Peyer's patch (tissue), 4 donors: ENCODE measurements at regions not wholly inside any gene's neighbourhood (a gene's known extent, or its start where the extent isn't known, plus 50 kb on each side); places are given as distances from the start of the nearest gene placed in this dataset.

Source experiments
- DNase-seq, 3 donors: peaks; one replicate each; pipeline ENCODE4 v3.0.0-alpha.2; 2017 to 2019
- H3K27ac ChIP-seq, 4 donors: fragments of 200-600 bp; sonication (generic); one replicate each; pipeline ENCODE4 v1.5.1; 2016 to 2019
- H3K27me3 ChIP-seq, 2 donors: fragments of 200-600 bp; sonication (generic); one replicate each; pipeline ENCODE4 v1.5.1; 2019
- H3K36me3 ChIP-seq, 3 donors: fragments of 200-600 bp; sonication (generic); one replicate each; pipeline ENCODE4 v1.5.1; 2016 to 2019
- H3K4me1 ChIP-seq, 4 donors: fragments of 200-600 bp; sonication (generic); one replicate each; pipeline ENCODE4 v1.5.1; 2016 to 2019
- H3K4me3 ChIP-seq, 4 donors: fragments of 200-600 bp; sonication (generic); 1 replicate in 3 of 4; 2 replicates in 1 of 4; pipeline ENCODE4 v1.5.1; 2016 to 2019; ENCODE audit warnings: mild to moderate bottlenecking in 1 of 4
- H3K9me3 ChIP-seq, 4 donors: fragments of 200-600 bp; sonication (generic); one replicate each; pipeline ENCODE4 v1.5.1; 2016 to 2019; ENCODE audit warnings: mild to moderate bottlenecking in 1 of 4
- POLR2A ChIP-seq, 2 donors: fragments of 450-650 bp; IDR thresholded peaks; one replicate each; pipeline ENCODE4 v1.5.1; 2017; ENCODE audit warnings: antibody characterized with exemption in 2 of 2, mild to moderate bottlenecking in 2 of 2, moderate library complexity in 2 of 2
- TF ChIP-seq, protein P1 (sequence below), 6 experiments: fragments of 450-650 bp in 4 of 6; fragments of 200-600 bp in 2 of 6; sonication (generic) in 1 of 6; IDR thresholded peaks; one replicate each; pipeline ENCODE4 v1.5.1; 2017 to 2019; ENCODE audit warnings: antibody characterized with exemption in 6 of 6, mild to moderate bottlenecking in 3 of 6, moderate library complexity in 1 of 6

DNA sequence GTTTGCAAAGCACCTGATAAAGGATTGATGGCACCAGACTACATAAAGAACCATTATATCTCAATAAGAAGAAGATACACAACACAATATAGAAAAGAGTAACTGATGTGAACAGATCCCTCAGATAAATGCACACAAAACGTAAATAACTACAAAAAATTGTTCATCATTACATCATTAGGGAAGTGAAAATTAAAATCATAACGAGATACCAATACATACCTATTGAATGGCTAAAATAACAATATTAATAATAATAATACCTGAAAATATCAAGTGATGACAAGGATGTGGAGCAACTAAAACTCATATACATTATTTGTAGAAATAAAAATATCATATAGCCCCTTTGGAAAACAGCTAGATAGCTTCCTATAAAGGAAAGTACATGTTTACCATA, 469.5 kb downstream of the DMRTA1 start:
- Histone ChIP-seq H3K4me3 (no peak overlapping the region), H3K27ac (no peak overlapping the region), H3K36me3 (no peaks in the 10 kb centered on the region), H3K9me3 (peaks cover 0 to 6% (median 0%) of the 10 kb centered on the region in 4 donors), H3K27me3 (no peaks in the 10 kb centered on the region), H3K4me1 (no peaks in the 10 kb centered on the region)
- TF ChIP-seq POLR2A (IDR thresholded peaks at IDR 0.05), result no peak
- TF ChIP-seq, protein P1, sequence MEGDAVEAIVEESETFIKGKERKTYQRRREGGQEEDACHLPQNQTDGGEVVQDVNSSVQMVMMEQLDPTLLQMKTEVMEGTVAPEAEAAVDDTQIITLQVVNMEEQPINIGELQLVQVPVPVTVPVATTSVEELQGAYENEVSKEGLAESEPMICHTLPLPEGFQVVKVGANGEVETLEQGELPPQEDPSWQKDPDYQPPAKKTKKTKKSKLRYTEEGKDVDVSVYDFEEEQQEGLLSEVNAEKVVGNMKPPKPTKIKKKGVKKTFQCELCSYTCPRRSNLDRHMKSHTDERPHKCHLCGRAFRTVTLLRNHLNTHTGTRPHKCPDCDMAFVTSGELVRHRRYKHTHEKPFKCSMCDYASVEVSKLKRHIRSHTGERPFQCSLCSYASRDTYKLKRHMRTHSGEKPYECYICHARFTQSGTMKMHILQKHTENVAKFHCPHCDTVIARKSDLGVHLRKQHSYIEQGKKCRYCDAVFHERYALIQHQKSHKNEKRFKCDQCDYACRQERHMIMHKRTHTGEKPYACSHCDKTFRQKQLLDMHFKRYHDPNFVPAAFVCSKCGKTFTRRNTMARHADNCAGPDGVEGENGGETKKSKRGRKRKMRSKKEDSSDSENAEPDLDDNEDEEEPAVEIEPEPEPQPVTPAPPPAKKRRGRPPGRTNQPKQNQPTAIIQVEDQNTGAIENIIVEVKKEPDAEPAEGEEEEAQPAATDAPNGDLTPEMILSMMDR (IDR thresholded peaks at IDR 0.05), result no peak
- no peak for DNase-seq

DNA sequence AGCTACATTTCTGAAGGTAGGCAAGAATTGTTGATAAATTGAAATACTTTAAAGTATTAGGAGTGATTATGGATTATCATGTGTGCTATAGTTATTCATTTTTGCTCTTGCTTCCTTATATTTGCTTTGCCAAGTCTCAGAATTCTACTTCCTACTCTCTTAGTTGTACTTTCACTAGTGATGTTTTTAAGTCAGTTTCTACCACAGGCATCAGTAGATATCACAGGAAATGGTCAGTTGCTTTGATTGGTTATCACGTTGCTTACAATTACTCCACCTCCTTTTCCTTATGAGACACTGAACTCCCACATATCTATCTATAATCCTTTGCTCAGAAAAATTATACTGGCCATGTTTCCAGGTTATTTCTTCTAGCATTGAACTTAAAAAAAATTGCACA, 472.8 kb downstream of the DMRTA1 start:
- H3K36me3 ChIP-seq, result no peaks in the 10 kb centered on the region
- TF ChIP-seq POLR2A (IDR thresholded peaks at IDR 0.05), result no peak
- H3K27ac ChIP-seq, result no peak overlapping the region
- H3K27me3 ChIP-seq, result no peaks in the 10 kb centered on the region
- H3K4me3 ChIP-seq, result no peak overlapping the region
- no peak for DNase-seq
- peaks cover 0 to 6% (median 0%) of the 10 kb centered on the region in 4 donors for H3K9me3 ChIP-seq
- H3K4me1 ChIP-seq, result no peaks in the 10 kb centered on the region

DNA sequence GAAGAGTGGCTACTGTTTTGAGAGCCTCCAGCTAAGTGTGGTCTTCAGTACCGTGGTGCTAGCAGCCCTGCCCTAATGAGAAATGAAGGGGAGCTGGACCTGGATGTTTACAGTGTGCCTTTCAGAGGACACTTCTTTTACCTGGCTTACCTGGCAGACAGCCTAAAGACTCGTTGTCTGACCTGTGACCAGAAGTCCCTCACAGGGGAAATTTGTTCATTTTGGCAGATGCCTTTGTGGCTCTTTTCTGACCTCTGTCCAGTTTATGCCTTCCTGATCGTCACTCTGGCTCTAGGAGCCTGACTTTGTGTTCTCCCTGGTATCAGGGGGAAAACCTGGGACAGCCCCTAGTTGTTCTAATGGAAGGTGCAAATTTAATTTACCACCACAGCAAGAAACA, 475.1 kb downstream of the DMRTA1 start:
- TF ChIP-seq, protein P1 (IDR thresholded peaks at IDR 0.05), result no peak
- TF ChIP-seq POLR2A (IDR thresholded peaks at IDR 0.05), result no peak
- no peaks in the 10 kb centered on the region for H3K4me1 ChIP-seq
- no peak for DNase-seq
- no peak overlapping the region for H3K4me3 ChIP-seq
- no peak overlapping the region for H3K27ac ChIP-seq
- no peaks in the 10 kb centered on the region for H3K36me3 ChIP-seq
- H3K27me3 ChIP-seq, result no peaks in the 10 kb centered on the region
- peaks cover 0 to 6% (median 0%) of the 10 kb centered on the region in 4 donors for H3K9me3 ChIP-seq

DNA sequence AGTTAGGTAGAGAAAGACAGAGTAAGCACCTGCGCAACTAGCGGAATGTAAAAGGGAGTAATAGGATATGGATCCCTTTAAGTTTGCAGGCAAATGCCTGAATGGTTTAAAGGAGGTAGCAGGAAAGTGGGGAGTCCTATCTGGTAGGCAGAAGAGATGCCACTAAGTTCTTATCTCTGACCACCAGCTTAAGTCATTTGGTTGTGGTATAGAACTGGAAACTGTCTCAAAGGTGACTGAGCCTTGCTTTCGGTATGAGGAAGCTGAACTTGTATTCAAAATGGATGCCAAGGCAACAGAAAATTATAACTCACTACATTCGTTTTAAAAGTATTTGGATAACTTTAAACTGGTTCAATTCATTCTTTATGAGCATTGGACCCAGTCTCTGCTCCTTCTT, 475.6 kb downstream of the DMRTA1 start:
- no peaks in the 10 kb centered on the region for H3K4me1 ChIP-seq
- no peak for TF ChIP-seq POLR2A (IDR thresholded peaks at IDR 0.05)
- TF ChIP-seq, protein P1 (IDR thresholded peaks at IDR 0.05), result no peak
- no peaks in the 10 kb centered on the region for H3K27me3 ChIP-seq
- no peak for DNase-seq
- no peaks in the 10 kb centered on the region for H3K36me3 ChIP-seq
- no peak overlapping the region for H3K4me3 ChIP-seq
- H3K9me3 ChIP-seq, result peaks cover 0 to 6% (median 0%) of the 10 kb centered on the region in 4 donors
- no peak overlapping the region for H3K27ac ChIP-seq

DNA sequence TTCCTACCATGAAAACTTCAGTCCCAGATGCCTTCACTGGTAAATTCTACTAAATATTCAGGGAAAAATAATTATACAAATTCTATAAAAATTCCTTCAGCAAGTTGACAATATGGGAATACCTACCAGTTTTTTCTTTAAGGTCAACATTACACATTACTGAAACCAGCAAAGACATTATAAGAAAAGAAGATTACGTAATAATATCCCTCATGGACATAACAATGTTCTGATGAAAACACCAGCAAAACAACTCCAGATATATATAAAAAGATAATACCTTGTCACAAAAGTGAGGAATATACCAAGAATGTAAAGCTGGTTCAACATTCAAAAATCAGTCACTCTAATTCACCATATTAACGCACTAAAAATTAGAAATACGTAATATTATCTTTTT, 507.9 kb downstream of the DMRTA1 start:
- no peak for TF ChIP-seq POLR2A (IDR thresholded peaks at IDR 0.05)
- TF ChIP-seq, protein P1 (IDR thresholded peaks at IDR 0.05), result no peak
- no peaks in the 10 kb centered on the region for H3K4me1 ChIP-seq
- H3K36me3 ChIP-seq, result no peaks in the 10 kb centered on the region
- no peaks in the 10 kb centered on the region for H3K27me3 ChIP-seq
- no peaks in the 10 kb centered on the region for H3K9me3 ChIP-seq
- H3K27ac ChIP-seq, result no peak overlapping the region
- no peak overlapping the region for H3K4me3 ChIP-seq
- DNase-seq, result no peak

DNA sequence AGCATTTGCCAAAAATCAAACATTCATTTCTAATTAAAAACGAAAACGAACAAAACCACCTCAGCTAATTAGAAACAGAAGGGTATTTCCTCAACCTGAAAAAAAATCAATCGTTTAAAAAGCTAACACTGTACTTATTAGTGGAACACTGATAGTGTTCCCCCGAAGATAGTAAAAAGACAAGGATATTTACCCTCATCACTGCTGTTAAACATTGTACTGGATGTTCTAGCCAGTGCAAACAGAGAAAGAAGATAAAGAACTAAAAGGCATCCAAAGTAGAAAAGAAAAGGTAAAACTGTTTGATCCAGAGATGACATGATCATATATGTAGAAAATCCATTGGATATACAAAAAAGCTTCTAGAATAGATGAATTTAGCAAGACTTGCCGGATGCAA, 508.3 kb downstream of the DMRTA1 start:
- no peaks in the 10 kb centered on the region for H3K9me3 ChIP-seq
- no peak for DNase-seq
- no peak for TF ChIP-seq POLR2A (IDR thresholded peaks at IDR 0.05)
- H3K4me1 ChIP-seq, result no peaks in the 10 kb centered on the region
- H3K4me3 ChIP-seq, result no peak overlapping the region
- H3K27me3 ChIP-seq, result no peaks in the 10 kb centered on the region
- H3K36me3 ChIP-seq, result no peaks in the 10 kb centered on the region
- no peak overlapping the region for H3K27ac ChIP-seq

DNA sequence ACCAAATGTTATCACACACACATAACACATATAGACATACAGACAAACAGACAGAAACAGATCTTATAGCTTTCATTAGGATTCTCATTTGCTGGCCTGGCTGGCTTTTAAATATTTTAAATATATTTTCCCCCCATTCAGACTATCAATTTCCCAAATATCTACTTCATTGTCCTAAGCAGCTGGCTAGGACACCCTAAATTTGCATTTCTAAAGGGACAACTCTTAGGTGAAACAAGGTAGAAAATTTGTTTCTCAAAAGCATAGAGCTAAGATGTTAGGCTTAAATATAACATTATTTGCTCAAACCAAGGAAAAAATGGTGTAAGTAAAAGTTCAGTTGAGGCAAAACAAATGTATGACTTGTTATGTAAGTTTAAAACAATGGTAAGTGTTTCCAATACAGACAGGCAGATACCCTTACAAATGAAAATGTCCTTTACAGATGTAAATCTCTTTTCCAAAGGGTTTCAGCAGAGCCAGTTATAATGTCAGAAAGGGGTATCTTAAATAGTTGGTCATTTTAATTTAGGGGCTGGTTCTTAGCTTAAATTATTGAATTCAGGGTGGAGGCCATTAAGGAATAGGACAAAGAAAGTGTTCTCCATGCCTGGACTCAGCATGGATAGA, 522.8 kb downstream of the DMRTA1 start:
- DNase-seq, result no peak
- no peaks in the 10 kb centered on the region for H3K36me3 ChIP-seq
- TF ChIP-seq, protein P1 (IDR thresholded peaks at IDR 0.05), result no peak
- no peaks in the 10 kb centered on the region for H3K4me1 ChIP-seq
- no peaks in the 10 kb centered on the region for H3K27me3 ChIP-seq
- H3K9me3 ChIP-seq, result no peaks in the 10 kb centered on the region
- no peak overlapping the region for H3K27ac ChIP-seq
- no peak overlapping the region for H3K4me3 ChIP-seq
